HEK293 (cell line): ENCODE measurements at regions not wholly inside any gene's neighbourhood (a gene's known extent, or its start where the extent isn't known, plus 50 kb on each side); places are given as distances from the start of the nearest gene placed in this dataset.

ENCODE experiments used
- CTCF ChIA-PET: fragments of 350-600 bp; formaldehyde crosslinking; extraction: SDS; loops from one replicate; lab custom pipeline; 2021; ENCODE audit warnings: antibody characterized with exemption; lab: Yijun Ruan, JAX
- POLR2A ChIA-PET: fragments of 300-600 bp; formaldehyde crosslinking; extraction: SDS; loops from one replicate; lab custom pipeline; 2020; ENCODE audit warnings: antibody characterized with exemption, inconsistent platforms; lab: Yijun Ruan, JAX
- H3K27ac ChIP-seq: fragments of 200-500 bp; sonication (Bioruptor generic); 2 replicates; pipeline ENCODE4 v1.5.1; 2014; ENCODE audit warnings: low read depth, low read length, control low read depth, inconsistent platforms; ENCODE audit errors: extremely low read depth
- H3K36me3 ChIP-seq, 2 experiments: fragments of 200-500 bp in 1 of 2; sonication (Bioruptor generic) in 1 of 2; 1 replicate in 1 of 2; 2 replicates in 1 of 2; pipeline ENCODE4 v1.5.1; 2014 to 2017; ENCODE audit warnings: inconsistent platforms in 2 of 2, low read length in 2 of 2; ENCODE audit not compliant: control insufficient read depth in 2 of 2, insufficient read depth in 1 of 2
- H3K4me1 ChIP-seq: fragments of 200-500 bp; sonication (Bioruptor generic); 2 replicates; pipeline ENCODE4 v1.5.1; 2014; ENCODE audit warnings: mild to moderate bottlenecking, low read length, inconsistent platforms; ENCODE audit not compliant: control insufficient read depth, insufficient read depth
- H3K4me3 ChIP-seq: 2 replicates; pipeline ENCODE4 v1.5.1; 2011; ENCODE audit warnings: low read depth, mild to moderate bottlenecking, control low read depth, low read length, moderate library complexity
- H3K9me3 ChIP-seq: fragments of 200-500 bp; sonication (Bioruptor generic); 2 replicates; pipeline ENCODE4 v1.5.1; 2014; ENCODE audit warnings: low read depth, low read length, inconsistent platforms; ENCODE audit not compliant: control insufficient read depth, insufficient read depth
- PATZ1 ChIP-seq: fragments of 450-650 bp; formaldehyde crosslinking; IDR thresholded peaks from 2 replicates; pipeline ENCODE4 v1.5.1; 2016; ENCODE audit warnings: missing biosample characterization, missing genetic modification characterization
- RBAK ChIP-seq: fragments of 450-650 bp; formaldehyde crosslinking; IDR thresholded peaks from 2 replicates; pipeline ENCODE4 v1.5.1; 2016; ENCODE audit warnings: missing biosample characterization, missing genetic modification characterization
- SALL2 ChIP-seq: fragments of 450-650 bp; formaldehyde crosslinking; IDR thresholded peaks from 2 replicates; pipeline ENCODE4 v1.5.0; 2017; ENCODE audit warnings: missing biosample characterization, mild to moderate bottlenecking, missing genetic modification characterization, borderline replicate concordance
- SP2 ChIP-seq: fragments of 450-650 bp; formaldehyde crosslinking; IDR thresholded peaks from 2 replicates; pipeline ENCODE4 v1.5.1; 2016; ENCODE audit warnings: missing biosample characterization, missing genetic modification characterization
- ZBTB20 ChIP-seq: fragments of 450-650 bp; formaldehyde crosslinking; IDR thresholded peaks from 2 replicates; pipeline ENCODE4 v1.5.1; 2016; ENCODE audit warnings: missing biosample characterization, missing genetic modification characterization
- ZBTB48 ChIP-seq: fragments of 450-650 bp; formaldehyde crosslinking; IDR thresholded peaks from 2 replicates; pipeline ENCODE4 v1.5.1; 2016; ENCODE audit warnings: missing biosample characterization, missing genetic modification characterization
- ZFHX2 ChIP-seq: fragments of 450-650 bp; formaldehyde crosslinking; conservative IDR thresholded peaks from 2 replicates; pipeline ENCODE4 v1.5.1; 2016; ENCODE audit warnings: missing biosample characterization, missing genetic modification characterization
- ZNF148 ChIP-seq: fragments of 450-650 bp; formaldehyde crosslinking; IDR thresholded peaks from 2 replicates; pipeline ENCODE4 v1.5.0; 2017; ENCODE audit warnings: missing biosample characterization, missing genetic modification characterization, borderline replicate concordance
- ZNF169 ChIP-seq: fragments of 450-650 bp; formaldehyde crosslinking; IDR thresholded peaks from 2 replicates; pipeline ENCODE4 v1.5.1; 2016; ENCODE audit warnings: missing biosample characterization, missing genetic modification characterization
- ZNF184 ChIP-seq: fragments of 450-650 bp; IDR thresholded peaks from 2 replicates; pipeline ENCODE4 v1.5.1; 2018; ENCODE audit warnings: missing biosample characterization, mild to moderate bottlenecking, missing genetic modification characterization
- ZNF211 ChIP-seq: fragments of 450-650 bp; formaldehyde crosslinking; IDR thresholded peaks from 2 replicates; pipeline ENCODE4 v1.5.1; 2016; ENCODE audit warnings: low read depth, missing biosample characterization, missing genetic modification characterization
- ZNF311 ChIP-seq: fragments of 450-650 bp; formaldehyde crosslinking; IDR thresholded peaks from 2 replicates; pipeline ENCODE4 v1.5.1; 2017; ENCODE audit warnings: missing biosample characterization, missing genetic modification characterization, borderline replicate concordance
- ZNF394 ChIP-seq: fragments of 450-650 bp; formaldehyde crosslinking; IDR thresholded peaks from 2 replicates; pipeline ENCODE4 v1.5.1; 2016; ENCODE audit warnings: missing biosample characterization, missing genetic modification characterization, mild to moderate bottlenecking, moderate library complexity, borderline replicate concordance
- ZNF521 ChIP-seq: fragments of 450-650 bp; formaldehyde crosslinking; IDR thresholded peaks from 2 replicates; pipeline ENCODE4 v1.5.1; 2017; ENCODE audit warnings: missing biosample characterization, mild to moderate bottlenecking, missing genetic modification characterization
- ZNF560 ChIP-seq: fragments of 450-650 bp; formaldehyde crosslinking; IDR thresholded peaks from 2 replicates; pipeline ENCODE4 v1.5.1; 2017; ENCODE audit warnings: missing biosample characterization, missing genetic modification characterization, borderline replicate concordance
- ZNF580 ChIP-seq: fragments of 450-650 bp; formaldehyde crosslinking; IDR thresholded peaks from 2 replicates; pipeline ENCODE4 v1.5.1; 2016; ENCODE audit warnings: missing biosample characterization, missing genetic modification characterization
- ZNF596 ChIP-seq: fragments of 450-650 bp; IDR thresholded peaks from 2 replicates; pipeline ENCODE4 v1.5.0; 2018; ENCODE audit warnings: missing biosample characterization, mild to moderate bottlenecking, missing genetic modification characterization, moderate library complexity
- ZNF645 ChIP-seq: fragments of 450-650 bp; formaldehyde crosslinking; IDR thresholded peaks from 2 replicates; pipeline ENCODE4; 2016; ENCODE audit warnings: missing biosample characterization, missing genetic modification characterization
- ZNF701 ChIP-seq: fragments of 450-650 bp; formaldehyde crosslinking; IDR thresholded peaks from 2 replicates; pipeline ENCODE4 v1.5.1; 2016; ENCODE audit warnings: missing biosample characterization, missing genetic modification characterization
- ZNF707 ChIP-seq: fragments of 450-650 bp; formaldehyde crosslinking; IDR thresholded peaks from 2 replicates; pipeline ENCODE4 v1.5.1; 2016; ENCODE audit warnings: missing biosample characterization, missing genetic modification characterization
- ZNF76 ChIP-seq: fragments of 450-650 bp; formaldehyde crosslinking; IDR thresholded peaks from 2 replicates; pipeline ENCODE4; 2016; ENCODE audit warnings: low read depth, missing biosample characterization, missing genetic modification characterization, borderline replicate concordance
- ZSCAN23 ChIP-seq: fragments of 450-650 bp; formaldehyde crosslinking; IDR thresholded peaks from 2 replicates; pipeline ENCODE4 v1.5.1; 2016; ENCODE audit warnings: missing biosample characterization, missing genetic modification characterization
- ZSCAN30 ChIP-seq: fragments of 450-650 bp; IDR thresholded peaks from 2 replicates; pipeline ENCODE4 v1.5.1; 2018; ENCODE audit warnings: missing biosample characterization, mild to moderate bottlenecking, missing genetic modification characterization, moderate library complexity

GRCh38 chr19:32268381-32268780 is 77.0 kb upstream of the ZNF507 start:
- TF ChIP-seq SALL2 (tag by site-specific recombination) (no peak), ZNF211 (tag by site-specific recombination) (no peak), ZSCAN30 (no peak), ZNF596 (tag by site-specific recombination) (no peak), ZNF580 (tag by site-specific recombination) (no peak), ZNF169 (tag by site-specific recombination) (no peak), ZNF76 (no peak), ZBTB48 (no peak), ZNF645 (no peak), PATZ1 (no peak), ZNF148 (tag by site-specific recombination) (no peak), ZNF521 (tag by site-specific recombination) (no peak), ZNF184 (no peak), ZNF394 (no peak), ZNF707 (no peak), RBAK (no peak), ZBTB20 (tag by site-specific recombination) (no peak), SP2 (tag by site-specific recombination) (no peak)
- ChIA-PET POLR2A (no interaction called here), CTCF (interaction anchor here (0.9 to 1.0 kb wide), 2 partner anchors 10 to 18 kb away, joined by 3 read pairs; no protein-coding TSS in a partner anchor)
- H3K4me1 ChIP-seq = no peaks in the 10 kb centered on the region; the same call in 1 of the 2 replicates
- H3K9me3 ChIP-seq = peaks cover 3% of the 10 kb centered on the region; the same call in 1 of the 2 replicates
- H3K4me3 ChIP-seq = no peak overlapping the region
- H3K36me3 ChIP-seq = no peaks in the 10 kb centered on the region; a peak in 1 of 3 replicates
- no peak overlapping the region for H3K27ac ChIP-seq

- Histone ChIP-seq H3K9me3 (peaks cover 6% of the 10 kb centered on the region), H3K27ac (no peak overlapping the region), H3K36me3 (no peaks in the 10 kb centered on the region), H3K4me3 (no peak overlapping the region), H3K4me1 (no peaks in the 10 kb centered on the region; the same call in 1 of the 2 replicates)
- ChIA-PET POLR2A (no interaction called here), CTCF (interaction anchor here (1.1 kb wide), 1 partner anchor 17 kb away, joined by 3 read pairs; no protein-coding TSS in a partner anchor)
- TF ChIP-seq ZFHX2 (0 out of 2 replicates have a peak, but pooled peaks have one; percentile 9), ZNF701 (tag by site-specific recombination) (no peak), ZNF707 (no peak), ZNF560 (no peak), ZNF645 (no peak), ZNF311 (no peak), ZSCAN23 (tag by site-specific recombination) (no peak)
- TF ChIP-seq, all 188 proteins: peak for 1
These were observed 75.6 kb upstream of the ZNF507 start for GRCh38 chr19:32269831-32270230.
